HEK293T (cell line): ENCODE measurements at regions not wholly inside any gene's neighbourhood (a gene's known extent, or its start where the extent isn't known, plus 50 kb on each side); places are given as distances from the start of the nearest gene placed in this dataset.

Experiments
- FOXK2 ChIP-seq: fragments of 450-650 bp; IDR thresholded peaks from 2 replicates; pipeline ENCODE4 v1.6.1; 2016; ENCODE audit warnings: mild to moderate bottlenecking
- HDGF ChIP-seq: fragments of 450-650 bp; IDR thresholded peaks from 2 replicates; pipeline ENCODE4 v1.6.1; 2017; ENCODE audit warnings: antibody characterized with exemption, borderline replicate concordance
- L3MBTL2 ChIP-seq: fragments of 450-650 bp; conservative IDR thresholded peaks from 2 replicates; pipeline ENCODE4 v1.6.1; 2016; ENCODE audit warnings: mild to moderate bottlenecking
- NFRKB ChIP-seq: fragments of 450-650 bp; IDR thresholded peaks from 2 replicates; pipeline ENCODE4 v1.6.1; 2016; ENCODE audit warnings: mild to moderate bottlenecking, moderate library complexity
- ZNF384 ChIP-seq: fragments of 450-650 bp; IDR thresholded peaks from 2 replicates; pipeline ENCODE4 v1.6.1; 2016

- TF ChIP-seq HDGF: no peak
- no peak for TF ChIP-seq NFRKB
- no peak for TF ChIP-seq FOXK2
- TF ChIP-seq L3MBTL2: no peak
- no peak for TF ChIP-seq ZNF384
These were observed 55.9 kb upstream of the MED13L start for GRCh38 chr12:116333402-116333801.
